AG04449 (cell line): ENCODE measurements at regions not wholly inside any gene's neighbourhood (a gene's known extent, or its start where the extent isn't known, plus 50 kb on each side); places are given as distances from the start of the nearest gene placed in this dataset.

Experiments
- CTCF ChIA-PET: fragments of 350-600 bp; formaldehyde crosslinking; extraction: SDS; loops from one replicate; lab custom pipeline; 2021; ENCODE audit warnings: antibody characterized with exemption; lab: Yijun Ruan, JAX
- POLR2A ChIA-PET: fragments of 400-600, 350-600 bp; formaldehyde crosslinking; extraction: SDS; loops from one replicate; lab custom pipeline; 2020; ENCODE audit warnings: antibody characterized with exemption, inconsistent platforms; lab: Yijun Ruan, JAX
- DNase-seq: peaks from one replicate; pipeline ENCODE4 v3.0.0-alpha.2; 2010; ENCODE audit warnings: low read depth, low spot score
- H3K4me3 ChIP-seq: 2 replicates; pipeline ENCODE4 v1.5.1; 2011; ENCODE audit warnings: low read depth, mild to moderate bottlenecking, control low read depth, low read length
- CTCF ChIP-seq: IDR thresholded peaks from one replicate; pipeline ENCODE4 v1.5.1; 2011; ENCODE audit warnings: mild to moderate bottlenecking, moderate library complexity, low read length, control low read depth, inconsistent platforms; ENCODE audit not compliant: insufficient read depth; ENCODE audit errors: missing control alignments

GRCh38 chr9:109830545-109830944 is 50.5 kb downstream of the PALM2AKAP2 start:
- TF ChIP-seq CTCF: no peak
- no peak for DNase-seq
- ChIA-PET CTCF (interaction anchor here (0.7 to 2.0 kb wide), 2 partner anchors 12 to 29 kb away, joined by 3 to 19 read pairs; no protein-coding TSS in a partner anchor), POLR2A (no interaction called here)
- H3K4me3 ChIP-seq: no peak overlapping the region

DNA sequence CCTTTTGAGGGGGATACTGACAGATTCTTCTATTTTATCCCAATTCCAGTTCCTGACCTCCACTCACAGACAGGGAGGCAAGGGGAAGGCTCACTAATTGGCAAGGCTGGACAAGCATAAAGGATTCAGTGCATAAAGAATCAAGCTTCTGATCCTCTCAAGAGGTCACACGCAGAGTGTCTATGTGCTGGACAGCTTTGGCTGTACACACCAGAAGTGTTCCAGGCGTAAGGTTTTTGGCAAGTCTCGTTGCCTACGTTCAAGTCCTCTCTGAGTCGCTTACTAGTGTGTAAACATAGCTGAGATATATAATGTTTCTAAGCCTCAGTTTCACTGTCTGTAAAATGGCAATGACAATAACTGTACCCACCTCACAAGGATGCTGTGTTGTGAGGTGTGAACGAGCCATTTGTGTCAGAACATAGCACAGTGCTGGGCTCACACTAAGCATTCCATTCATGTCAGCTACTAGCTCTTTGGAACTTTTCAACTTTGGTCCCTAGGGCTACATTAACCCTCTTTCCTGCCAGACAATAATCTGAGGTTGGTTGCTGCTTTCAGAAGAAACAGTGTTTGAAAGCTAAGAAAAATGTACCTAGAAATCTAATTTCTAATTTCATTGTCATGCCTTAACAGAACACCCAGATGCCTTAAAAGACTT is 52.1 kb downstream of the PALM2AKAP2 start:
- DNase-seq: no peak
- no peak overlapping the region for H3K4me3 ChIP-seq
- CTCF ChIA-PET: interaction anchor here (2.0 kb wide), 1 partner anchor 13 kb away, joined by 19 read pairs; no protein-coding TSS in a partner anchor
- TF ChIP-seq CTCF: no peak
- POLR2A ChIA-PET: no interaction called here

DNA sequence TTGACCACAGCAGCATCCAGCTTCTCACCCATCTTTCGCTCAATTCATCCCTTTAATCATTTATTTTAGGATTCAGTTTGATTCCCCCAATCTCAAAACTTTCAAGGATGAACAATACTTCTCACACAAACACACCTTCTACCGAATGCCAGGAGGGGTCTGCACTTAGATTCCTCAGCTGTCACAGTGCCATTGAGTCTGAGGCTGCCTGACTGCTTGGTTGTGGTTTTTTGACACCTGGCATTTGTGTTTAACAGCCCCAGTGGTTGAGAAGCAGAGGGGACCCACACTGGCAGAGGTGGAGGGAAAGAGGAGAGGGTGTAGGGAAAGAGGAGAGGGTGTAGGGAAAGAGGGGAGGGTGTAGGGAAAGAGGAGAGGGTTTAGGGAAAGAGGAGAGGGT is 54.9 kb downstream of the PALM2AKAP2 start:
- POLR2A ChIA-PET: no interaction called here
- H3K4me3 ChIP-seq: no peak overlapping the region
- CTCF ChIA-PET: interaction anchor here (1.2 kb wide), 1 partner anchor 17 kb away, joined by 4 read pairs; no protein-coding TSS in a partner anchor
- no peak for DNase-seq
- TF ChIP-seq CTCF: no peak

GRCh38 chr9:109843641-109844040 is 63.6 kb downstream of the PALM2AKAP2 start:
- POLR2A ChIA-PET: no interaction called here
- no peak for DNase-seq
- H3K4me3 ChIP-seq: no peak overlapping the region
- TF ChIP-seq CTCF: no peak
- CTCF ChIA-PET: interaction anchor here (1.4 to 3.1 kb wide), 3 partner anchors 11 to 26 kb away, joined by 3 to 14 read pairs (median 4); no protein-coding TSS in a partner anchor

- no peak for DNase-seq
- no peak overlapping the region for H3K4me3 ChIP-seq
- ChIA-PET POLR2A (no interaction called here), CTCF (interaction anchor here (1.0 to 1.5 kb wide), 2 partner anchors 9 to 43 kb away, joined by 3 to 4 read pairs; no protein-coding TSS in a partner anchor)
- TF ChIP-seq CTCF: no peak
Measured at GRCh38 chr9:109845226-109845625, 65.2 kb downstream of the PALM2AKAP2 start.

GRCh38 chr9:109846776-109847175 is 66.8 kb downstream of the PALM2AKAP2 start:
- no peak for DNase-seq
- CTCF ChIA-PET: interaction anchor here (0.9 to 1.3 kb wide), 2 partner anchors 13 to 273 kb away, joined by 3 to 4 read pairs; no protein-coding TSS in a partner anchor
- POLR2A ChIA-PET: no interaction called here
- no peak for TF ChIP-seq CTCF
- no peak overlapping the region for H3K4me3 ChIP-seq
